ENCODE measurements at regions not wholly inside any gene's neighbourhood (a gene's known extent, or its start where the extent isn't known, plus 50 kb on each side); places are given as distances from the start of the nearest gene placed in this dataset.

- TF ChIP-seq CTCF (IDR thresholded peaks at IDR 0.05), result no peak
- no peak for TF ChIP-seq EP300 (IDR thresholded peaks at IDR 0.05)
Observed at GRCh38 chr15:53202876-53203275, 412.7 kb upstream of the ONECUT1 start.
